ENCODE measurements at regions not wholly inside any gene's neighbourhood (a gene's known extent, or its start where the extent isn't known, plus 50 kb on each side); places are given as distances from the start of the nearest gene placed in this dataset.

DNA sequence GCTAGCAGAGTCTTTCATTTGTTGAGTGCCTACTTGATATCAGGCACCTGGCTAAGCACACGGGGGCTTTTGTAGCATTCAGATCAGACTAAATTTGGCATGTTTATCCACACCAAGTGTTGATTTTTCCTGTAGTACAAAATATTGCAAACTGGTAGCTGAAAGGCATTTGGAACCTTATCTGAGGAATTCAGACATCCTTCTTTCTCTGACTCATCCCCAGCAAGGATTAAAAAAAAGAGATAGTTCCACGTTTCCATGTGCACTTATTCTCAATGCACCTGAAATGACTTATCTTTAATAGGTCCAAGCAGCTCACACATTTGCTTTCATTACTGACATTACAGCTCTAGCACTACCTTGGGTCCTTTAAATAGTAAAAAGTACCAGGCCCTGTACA is 786.0 kb upstream of the GRM7 start:
- DNase-seq: no peak
- no peaks in the 10 kb centered on the region for H3K36me3 ChIP-seq
- TF ChIP-seq CTCF (IDR thresholded peaks at IDR 0.05; ENCODE audit: low read depth, low read length): no peak
- H3K27me3 ChIP-seq: no peaks in the 10 kb centered on the region
- no peaks in the 10 kb centered on the region for H3K4me1 ChIP-seq
- H3K4me3 ChIP-seq (ENCODE audit: low read depth, low read length): no peak overlapping the region
- no peaks in the 10 kb centered on the region for H3K9me3 ChIP-seq

GRCh38 chr3:6078436-6078835 is 782.5 kb upstream of the GRM7 start:
- no peaks in the 10 kb centered on the region for H3K27me3 ChIP-seq
- no peaks in the 10 kb centered on the region for H3K36me3 ChIP-seq
- no peak overlapping the region for H3K4me3 ChIP-seq (ENCODE audit: low read depth, low read length)
- no peaks in the 10 kb centered on the region for H3K4me1 ChIP-seq
- H3K9me3 ChIP-seq: no peaks in the 10 kb centered on the region
- no peak for DNase-seq
- no peak for TF ChIP-seq CTCF (IDR thresholded peaks at IDR 0.05; ENCODE audit: low read depth, low read length)

GRCh38 chr3:6079011-6079410 is 781.9 kb upstream of the GRM7 start:
- no peak for TF ChIP-seq CTCF (IDR thresholded peaks at IDR 0.05; ENCODE audit: low read depth, low read length)
- H3K9me3 ChIP-seq: no peaks in the 10 kb centered on the region
- H3K27me3 ChIP-seq: no peaks in the 10 kb centered on the region
- no peaks in the 10 kb centered on the region for H3K4me1 ChIP-seq
- H3K4me3 ChIP-seq (ENCODE audit: low read depth, low read length): no peak overlapping the region
- no peaks in the 10 kb centered on the region for H3K36me3 ChIP-seq
- DNase-seq: no peak

- H3K27me3 ChIP-seq: no peaks in the 10 kb centered on the region
- no peaks in the 10 kb centered on the region for H3K36me3 ChIP-seq
- no peak overlapping the region for H3K4me3 ChIP-seq (ENCODE audit: low read depth, low read length)
- no peaks in the 10 kb centered on the region for H3K9me3 ChIP-seq
- DNase-seq: no peak
- TF ChIP-seq CTCF (IDR thresholded peaks at IDR 0.05; ENCODE audit: low read depth, low read length): no peak
- H3K4me1 ChIP-seq: no peaks in the 10 kb centered on the region
These were observed 781.2 kb upstream of the GRM7 start for GRCh38 chr3:6079561-6080179.

GRCh38 chr3:6088433-6088832 is 772.5 kb upstream of the GRM7 start:
- no peaks in the 10 kb centered on the region for H3K4me1 ChIP-seq
- no peaks in the 10 kb centered on the region for H3K36me3 ChIP-seq
- H3K4me3 ChIP-seq (ENCODE audit: low read depth, low read length): no peak overlapping the region
- no peaks in the 10 kb centered on the region for H3K9me3 ChIP-seq
- no peaks in the 10 kb centered on the region for H3K27me3 ChIP-seq
- DNase-seq: no peak
- no peak for TF ChIP-seq CTCF (IDR thresholded peaks at IDR 0.05; ENCODE audit: low read depth, low read length)

DNA sequence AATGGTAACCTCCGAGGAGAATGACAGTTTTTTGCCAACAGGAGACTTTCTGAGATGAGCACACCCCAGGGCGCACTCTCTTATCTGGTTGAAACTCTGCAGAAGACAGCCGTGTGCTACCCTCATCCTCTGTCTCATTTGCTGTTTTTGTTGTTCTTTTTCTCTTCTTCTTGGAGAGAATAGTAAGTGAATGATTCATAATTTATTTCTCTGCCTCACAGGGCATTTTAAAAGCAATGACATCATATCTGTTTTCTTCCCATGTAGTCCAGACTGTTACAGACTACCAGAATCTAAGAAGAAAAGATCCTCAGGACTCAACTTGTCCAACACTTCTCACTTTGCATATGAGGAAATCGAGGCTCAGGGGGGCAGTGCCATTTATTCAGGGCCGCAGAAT is 771.1 kb upstream of the GRM7 start:
- no peak for DNase-seq
- no peaks in the 10 kb centered on the region for H3K9me3 ChIP-seq
- no peaks in the 10 kb centered on the region for H3K27me3 ChIP-seq
- no peak overlapping the region for H3K4me3 ChIP-seq (ENCODE audit: low read depth, low read length)
- no peaks in the 10 kb centered on the region for H3K36me3 ChIP-seq
- no peaks in the 10 kb centered on the region for H3K4me1 ChIP-seq
- no peak for TF ChIP-seq CTCF (IDR thresholded peaks at IDR 0.05; ENCODE audit: low read depth, low read length)
